Activated T-cell treated with anti-CD3 and anti-CD28 coated beads for 24 hours (primary cell): ENCODE measurements at regions not wholly inside any gene's neighbourhood (a gene's known extent, or its start where the extent isn't known, plus 50 kb on each side); places are given as distances from the start of the nearest gene placed in this dataset.
"Not testable (repeated sequence)": the region's sequence is repeated elsewhere in the genome, so short reads cannot be mapped to it uniquely, and the experiment has no call there.

Experiments used
- DNase-seq: peaks from one replicate; pipeline ENCODE4 v3.0.0-alpha.2; 2020; ENCODE audit warnings: low read depth

- no peak for DNase-seq
These were observed 529.0 kb downstream of the TBC1D32 start for GRCh38 chr6:120805276-120805675.

- DNase-seq, result no peak
These were observed 529.7 kb downstream of the TBC1D32 start for GRCh38 chr6:120804612-120805011.

GRCh38 chr6:120786682-120787081, 547.6 kb downstream of the TBC1D32 start:
- no peak for DNase-seq

- no peak for DNase-seq
These were observed 548.0 kb downstream of the TBC1D32 start for GRCh38 chr6:120786256-120786655.

GRCh38 chr6:120785459-120786086, 548.7 kb downstream of the TBC1D32 start:
- DNase-seq, result no peak

GRCh38 chr6:120779441-120779840, 554.8 kb downstream of the TBC1D32 start:
- DNase-seq, result no peak

GRCh38 chr6:120775698-120776097, 558.6 kb downstream of the TBC1D32 start:
- DNase-seq, result no peak

- DNase-seq, result no peak
These were observed 560.0 kb downstream of the TBC1D32 start for GRCh38 chr6:120774275-120774674.

- no peak for DNase-seq
These were observed 563.3 kb downstream of the TBC1D32 start for GRCh38 chr6:120771019-120771418.

- no peak for DNase-seq
These were observed 570.0 kb downstream of the TBC1D32 start for GRCh38 chr6:120764312-120764711.

GRCh38 chr6:120759570-120759969, 574.7 kb downstream of the TBC1D32 start:
- DNase-seq, result no peak

GRCh38 chr6:120748574-120748973, 585.7 kb downstream of the TBC1D32 start:
- not testable (repeated sequence) for DNase-seq

GRCh38 chr6:120736740-120737139, 597.5 kb downstream of the TBC1D32 start:
- no peak for DNase-seq

GRCh38 chr6:120735641-120736040, 598.6 kb downstream of the TBC1D32 start:
- DNase-seq, result no peak

- no peak for DNase-seq
These were observed 623.0 kb downstream of the TBC1D32 start for GRCh38 chr6:120711255-120711654.

GRCh38 chr6:120700001-120700400, 634.3 kb downstream of the TBC1D32 start:
- no peak for DNase-seq

- no peak for DNase-seq
These were observed 647.8 kb downstream of the TBC1D32 start for GRCh38 chr6:120686492-120686891.

GRCh38 chr6:120682145-120682544, 652.1 kb downstream of the TBC1D32 start:
- no peak for DNase-seq

GRCh38 chr6:120681204-120681603, 653.1 kb downstream of the TBC1D32 start:
- no peak for DNase-seq

GRCh38 chr6:120675886-120676285, 658.4 kb downstream of the TBC1D32 start:
- no peak for DNase-seq

- DNase-seq, result no peak
These were observed 662.8 kb downstream of the TBC1D32 start for GRCh38 chr6:120671519-120671918.

GRCh38 chr6:120652506-120652905, 681.8 kb downstream of the TBC1D32 start:
- no peak for DNase-seq

- no peak for DNase-seq
These were observed 685.6 kb downstream of the TBC1D32 start for GRCh38 chr6:120648713-120649112.

GRCh38 chr6:120646101-120646500, 688.2 kb downstream of the TBC1D32 start:
- no peak for DNase-seq

GRCh38 chr6:120632975-120633374, 701.3 kb downstream of the TBC1D32 start:
- DNase-seq, result no peak
